CD14-positive monocyte (primary cell): ENCODE measurements at regions not wholly inside any gene's neighbourhood (a gene's known extent, or its start where the extent isn't known, plus 50 kb on each side); places are given as distances from the start of the nearest gene placed in this dataset.

Experiments used
- DNase-seq, 3 donors: peaks; one replicate each; pipeline ENCODE4 v3.0.0-alpha.2; 2011 to 2022
- H2AFZ ChIP-seq: 2 replicates; pipeline ENCODE4 v1.6.0; 2012; ENCODE audit warnings: mild to moderate bottlenecking, low read depth, low read length, inconsistent platforms; ENCODE audit not compliant: insufficient read depth, poor library complexity, severe bottlenecking
- H3K27ac ChIP-seq, 2 donors: 1 replicate in 1 of 2; 2 replicates in 1 of 2; pipeline ENCODE4 v1.5.1; 2012 to 2013; ENCODE audit warnings: low read length in 2 of 2, control low read depth in 1 of 2, inconsistent platforms in 1 of 2, low read depth in 1 of 2, mild to moderate bottlenecking in 1 of 2
- H3K27me3 ChIP-seq, 2 donors: one replicate each; pipeline versions ENCODE4 v1.6.0 to v1.6.1; 2011 to 2013; ENCODE audit warnings: low read length in 2 of 2; ENCODE audit not compliant: control insufficient read depth in 2 of 2, insufficient read depth in 2 of 2
- H3K36me3 ChIP-seq, 2 donors: replicated peaks in 1 of 2; 1 replicate in 1 of 2; 2 replicates in 1 of 2; pipeline versions ENCODE4 v1.5.1 to v1.6.1; 2012 to 2013; ENCODE audit warnings: low read length in 2 of 2, control low read depth in 1 of 2, inconsistent platforms in 1 of 2, mild to moderate bottlenecking in 1 of 2; ENCODE audit not compliant: insufficient read depth in 2 of 2, control insufficient read depth in 1 of 2
- H3K4me1 ChIP-seq, 2 donors: 1 replicate in 1 of 2; 2 replicates in 1 of 2; pipeline versions ENCODE4 v1.5.1 to v1.6.1; 2012 to 2013; ENCODE audit warnings: low read length in 2 of 2, control low read depth in 1 of 2, inconsistent platforms in 1 of 2, mild to moderate bottlenecking in 1 of 2, moderate library complexity in 1 of 2; ENCODE audit not compliant: insufficient read depth in 2 of 2, control insufficient read depth in 1 of 2
- H3K4me2 ChIP-seq: replicated peaks from 2 replicates; pipeline ENCODE3; 2012; ENCODE audit warnings: low read length, moderate library complexity, mild to moderate bottlenecking; ENCODE audit not compliant: poor library complexity, severe bottlenecking; ENCODE audit errors: extremely low read depth
- H3K4me3 ChIP-seq, 3 experiments: fragments of 200-600 bp in 1 of 3; sonication (generic) in 1 of 3; replicated peaks in 1 of 3; 1 replicate in 2 of 3; 2 replicates in 1 of 3; pipeline ENCODE4 v1.5.1; 2011 to 2013; ENCODE audit warnings: low read length in 3 of 3, mild to moderate bottlenecking in 3 of 3, control low read depth in 2 of 3, low read depth in 2 of 3, inconsistent platforms in 1 of 3, moderate library complexity in 1 of 3
- H3K79me2 ChIP-seq: 2 replicates; pipeline ENCODE4 v1.6.0; 2012; ENCODE audit warnings: mild to moderate bottlenecking, control low read depth, inconsistent platforms, low read length, moderate library complexity; ENCODE audit not compliant: insufficient read depth
- H3K9ac ChIP-seq: 2 replicates; pipeline ENCODE4 v1.6.0; 2017; ENCODE audit warnings: low read length, mild to moderate bottlenecking; ENCODE audit not compliant: insufficient read depth, poor library complexity, severe bottlenecking
- H3K9me3 ChIP-seq, 2 donors: replicated peaks in 1 of 2; 1 replicate in 1 of 2; 2 replicates in 1 of 2; pipeline versions ENCODE4 v1.5.1 to v1.6.1; 2012 to 2013; ENCODE audit warnings: low read length in 2 of 2, control low read depth in 1 of 2; ENCODE audit not compliant: control insufficient read depth in 1 of 2, insufficient read depth in 1 of 2
- H4K20me1 ChIP-seq: 2 replicates; pipeline ENCODE4 v1.6.0; 2012; ENCODE audit warnings: mild to moderate bottlenecking, low read length, control low read depth, moderate library complexity; ENCODE audit not compliant: insufficient read depth
- H3K27ac Mint-ChIP-seq, 7 donors: one replicate each; pipeline ENCODE4 v1.8.0; 2020; ENCODE audit warnings: mild to moderate bottlenecking in 7 of 7, mixed read lengths in 7 of 7, moderate library complexity in 6 of 7, inconsistent platforms in 2 of 7
- H3K27me3 Mint-ChIP-seq, 3 donors: one replicate each; pipeline ENCODE4 v1.8.0; 2021 to 2022; ENCODE audit warnings: low read depth in 3 of 3, mild to moderate bottlenecking in 3 of 3, mixed read lengths in 3 of 3, moderate library complexity in 3 of 3, inconsistent platforms in 1 of 3
- H3K36me3 Mint-ChIP-seq, 2 donors: one replicate each; pipeline ENCODE4 v1.8.0; 2020; ENCODE audit warnings: mixed read lengths in 2 of 2, inconsistent platforms in 1 of 2, mild to moderate bottlenecking in 1 of 2
- H3K4me1 Mint-ChIP-seq: one replicate; pipeline ENCODE4 v1.8.0; 2020; ENCODE audit warnings: mild to moderate bottlenecking, mixed read lengths
- H3K4me3 Mint-ChIP-seq, 2 donors: one replicate each; pipeline ENCODE4 v1.8.0; 2020; ENCODE audit warnings: mild to moderate bottlenecking in 2 of 2, mixed read lengths in 2 of 2, moderate library complexity in 1 of 2
- H3K9me3 Mint-ChIP-seq, 7 donors: one replicate each; pipeline ENCODE4 v1.8.0; 2020 to 2022; ENCODE audit warnings: mixed read lengths in 7 of 7, mild to moderate bottlenecking in 6 of 7, moderate library complexity in 6 of 7, inconsistent platforms in 2 of 7
- CTCF ChIP-seq: fragments of 200-600 bp; IDR thresholded peaks from one replicate; pipeline ENCODE4 v1.8.0; 2022; ENCODE audit warnings: antibody characterized with exemption, mild to moderate bottlenecking
- WGBS: methylation state at CpG from one replicate; pipeline ENCODE4 v1.1.5; 2013; ENCODE audit warnings: missing lambda C conversion rate; ENCODE audit not compliant: insufficient coverage; 5-methylcytosine and 5-hydroxymethylcytosine counted together
- intact Hi-C, 2 donors: fragments of 100-400 bp; cut with micrococcal nuclease; formaldehyde crosslinking; loops; one replicate each; pipeline versions ENCODE4 v1.15.0 to v1.15.1; 2023

GRCh38 chr2:146806364-146807005 lies 1038.3 kb upstream of the ACVR2A start:
- intact Hi-C loops = no loop called here
- Mint-ChIP-seq H3K4me3 (no peak overlapping the region), H3K9me3 (peaks cover 12 to 28% (median 19%) of the 10 kb centered on the region in 7 donors)

GRCh38 chr2:146804288-146804687 lies 1040.5 kb upstream of the ACVR2A start:
- Mint-ChIP-seq H3K9me3 (peaks cover 10 to 28% (median 15%) of the 10 kb centered on the region in 7 donors), H3K27ac (no peak overlapping the region)

More at GRCh38 chr2:146806364-146807005, 1038.3 kb upstream of the ACVR2A start:
- Histone ChIP-seq H3K4me2 (no peak overlapping the region), H2AFZ (no peak overlapping the region), H3K4me3 (no peak overlapping the region), H3K9me3 (peaks cover 0 to 16% of the 10 kb centered on the region in 2 donors), H3K4me1 (no peaks in the 10 kb centered on the region), H4K20me1 (no peaks in the 10 kb centered on the region), H3K27ac (no peak overlapping the region), H3K79me2 (no peaks in the 10 kb centered on the region), H3K27me3 (no peaks in the 10 kb centered on the region), H3K36me3 (no peaks in the 10 kb centered on the region), H3K9ac (no peak overlapping the region)
- H3K36me3 Mint-ChIP-seq = no peaks in the 10 kb centered on the region
- H3K27me3 Mint-ChIP-seq = peaks cover 2% of the 10 kb centered on the region in 3 donors
- H3K4me1 Mint-ChIP-seq = no peaks in the 10 kb centered on the region
- WGBS = 67% methylated on average over 1 of the region's 2 CpGs
- TF ChIP-seq CTCF = no peak
- no peak overlapping the region for H3K27ac Mint-ChIP-seq
- no peak for DNase-seq

More at GRCh38 chr2:146804288-146804687, 1040.5 kb upstream of the ACVR2A start:
- intact Hi-C loops = no loop called here
- peaks cover 0 to 16% of the 10 kb centered on the region in 2 donors for H3K9me3 ChIP-seq
- Mint-ChIP-seq H3K4me1 (no peaks in the 10 kb centered on the region), H3K27me3 (peaks cover 2% of the 10 kb centered on the region in 3 donors), H3K4me3 (no peak overlapping the region), H3K36me3 (no peaks in the 10 kb centered on the region)
- DNase-seq = no peak
- no peak for TF ChIP-seq CTCF
- no peaks in the 10 kb centered on the region for H4K20me1 ChIP-seq
- no peak overlapping the region for H3K27ac ChIP-seq
- 100% methylated on average over 2 of the region's 4 CpGs for WGBS
- no peaks in the 10 kb centered on the region for H3K36me3 ChIP-seq
- no peaks in the 10 kb centered on the region for H3K27me3 ChIP-seq
- H3K4me1 ChIP-seq = no peaks in the 10 kb centered on the region
- H2AFZ ChIP-seq = no peak overlapping the region
- no peak overlapping the region for H3K9ac ChIP-seq
- no peak overlapping the region for H3K4me3 ChIP-seq
- no peaks in the 10 kb centered on the region for H3K79me2 ChIP-seq
- no peak overlapping the region for H3K4me2 ChIP-seq
